WTC11 (cell line): ENCODE measurements at regions not wholly inside any gene's neighbourhood (a gene's known extent, or its start where the extent isn't known, plus 50 kb on each side); places are given as distances from the start of the nearest gene placed in this dataset.

Experiments used
- ATAC-seq: fragments of 200-7000 bp; cut with Tn5 transposase; 2 replicates; pipeline ENCODE4 v1.10.0; 2021; ENCODE audit warnings: mild to moderate bottlenecking, moderate library complexity
- CTCF ChIA-PET: fragments of 300-600 bp; sonication (Branson Sonifier 250); formaldehyde crosslinking; loops from one replicate; lab custom pipeline; 2021; ENCODE audit warnings: antibody characterized with exemption; lab: Charles Lee
- POLR2A ChIA-PET: fragments of 350-600 bp; sonication (Branson Sonifier 250); formaldehyde crosslinking; loops from one replicate; lab custom pipeline; 2021; ENCODE audit warnings: antibody characterized with exemption; lab: Charles Lee
- DNase-seq: peaks from one replicate; pipeline ENCODE4 v3.0.0; 2021; ENCODE audit warnings: low spot score
- H3K27ac Mint-ChIP-seq: 2 replicates; pipeline ENCODE4 v1.8.0; 2021; ENCODE audit warnings: mixed read lengths
- H3K27me3 Mint-ChIP-seq: 2 replicates; pipeline ENCODE4 v1.8.0; 2021; ENCODE audit warnings: low read depth, mild to moderate bottlenecking, moderate library complexity, mixed read lengths
- H3K36me3 Mint-ChIP-seq: 2 replicates; pipeline ENCODE4 v1.8.0; 2021; ENCODE audit warnings: mixed read lengths
- H3K4me1 Mint-ChIP-seq: 2 replicates; pipeline ENCODE4 v1.8.0; 2022; ENCODE audit warnings: mixed read lengths
- H3K4me3 Mint-ChIP-seq: 2 replicates; pipeline ENCODE4 v1.8.0; 2021; ENCODE audit warnings: mild to moderate bottlenecking, moderate library complexity, mixed read lengths
- H3K9me3 Mint-ChIP-seq: 2 replicates; pipeline ENCODE4 v1.8.0; 2021; ENCODE audit warnings: mixed read lengths
- EMX1 ChIP-seq: fragments of 250-450 bp; sonication (Bioruptor Pico); IDR thresholded peaks from 2 replicates; pipeline ENCODE4 v1.8.0; 2021; ENCODE audit warnings: mild to moderate bottlenecking
- ETV6 ChIP-seq: sonication (generic); formaldehyde crosslinking; IDR thresholded peaks from 2 replicates; pipeline ENCODE4 v1.8.1; 2022; ENCODE audit warnings: mild to moderate bottlenecking, missing genetic modification reagents
- FOXP1 ChIP-seq: sonication (generic); formaldehyde crosslinking; IDR thresholded peaks from 2 replicates; pipeline ENCODE4 v1.8.0; 2022; ENCODE audit warnings: missing genetic modification reagents, mild to moderate bottlenecking, moderate library complexity, borderline replicate concordance
- GRHL2 ChIP-seq: fragments of 250-450 bp; sonication (Bioruptor Pico); IDR thresholded peaks from 2 replicates; pipeline ENCODE4 v1.8.0; 2022; ENCODE audit warnings: mild to moderate bottlenecking, moderate library complexity; ENCODE audit not compliant: insufficient replicate concordance, severe bottlenecking
- NFATC4 ChIP-seq: fragments of 250-450 bp; sonication (Bioruptor Pico); IDR thresholded peaks from 2 replicates; pipeline ENCODE4 v1.9.0; 2021; ENCODE audit warnings: mild to moderate bottlenecking
- RELA ChIP-seq: sonication (generic); formaldehyde crosslinking; IDR thresholded peaks from 2 replicates; pipeline ENCODE4 v1.8.1; 2022; ENCODE audit warnings: missing genetic modification reagents, mild to moderate bottlenecking, borderline replicate concordance
- ZNF232 ChIP-seq: sonication (generic); formaldehyde crosslinking; IDR thresholded peaks from 2 replicates; pipeline ENCODE4 v1.8.0; 2022; ENCODE audit warnings: mild to moderate bottlenecking, missing genetic modification reagents
- ZNF263 ChIP-seq: sonication (generic); formaldehyde crosslinking; IDR thresholded peaks from 2 replicates; pipeline ENCODE4 v1.8.1; 2022; ENCODE audit warnings: low read depth, mild to moderate bottlenecking, moderate library complexity, missing genetic modification reagents
- ZNF671 ChIP-seq: fragments of 250-450 bp; sonication (Bioruptor Pico); IDR thresholded peaks from 2 replicates; pipeline ENCODE4 v1.8.0; 2021; ENCODE audit warnings: mild to moderate bottlenecking
- TF ChIP-seq, protein P1 (sequence below): sonication (generic); formaldehyde crosslinking; IDR thresholded peaks from 2 replicates; pipeline ENCODE4 v1.8.1; 2023; ENCODE audit warnings: mild to moderate bottlenecking, missing genetic modification reagents, borderline replicate concordance
- TF ChIP-seq, protein P2 (sequence below): sonication (generic); formaldehyde crosslinking; IDR thresholded peaks from 2 replicates; pipeline ENCODE4 v1.8.1; 2023; ENCODE audit warnings: mild to moderate bottlenecking, missing genetic modification reagents, moderate library complexity
- TF ChIP-seq, protein P3 (sequence below): fragments of 250-450 bp; sonication (Bioruptor Pico); IDR thresholded peaks from 2 replicates; pipeline ENCODE4 v1.8.0; 2021; ENCODE audit warnings: mild to moderate bottlenecking
- TF ChIP-seq, protein P4 (sequence below): fragments of 250-450 bp; sonication (Bioruptor Pico); conservative IDR thresholded peaks from 2 replicates; pipeline ENCODE4 v1.9.0; 2021; ENCODE audit warnings: mild to moderate bottlenecking
- TF ChIP-seq, protein P5 (sequence below): sonication (generic); formaldehyde crosslinking; IDR thresholded peaks from 2 replicates; pipeline ENCODE4 v1.8.0; 2023; ENCODE audit warnings: missing genetic modification reagents
- TF ChIP-seq, protein P6 (sequence below): sonication (generic); formaldehyde crosslinking; IDR thresholded peaks from 2 replicates; pipeline ENCODE4 v1.8.1; 2022; ENCODE audit warnings: missing genetic modification reagents, borderline replicate concordance

DNA sequence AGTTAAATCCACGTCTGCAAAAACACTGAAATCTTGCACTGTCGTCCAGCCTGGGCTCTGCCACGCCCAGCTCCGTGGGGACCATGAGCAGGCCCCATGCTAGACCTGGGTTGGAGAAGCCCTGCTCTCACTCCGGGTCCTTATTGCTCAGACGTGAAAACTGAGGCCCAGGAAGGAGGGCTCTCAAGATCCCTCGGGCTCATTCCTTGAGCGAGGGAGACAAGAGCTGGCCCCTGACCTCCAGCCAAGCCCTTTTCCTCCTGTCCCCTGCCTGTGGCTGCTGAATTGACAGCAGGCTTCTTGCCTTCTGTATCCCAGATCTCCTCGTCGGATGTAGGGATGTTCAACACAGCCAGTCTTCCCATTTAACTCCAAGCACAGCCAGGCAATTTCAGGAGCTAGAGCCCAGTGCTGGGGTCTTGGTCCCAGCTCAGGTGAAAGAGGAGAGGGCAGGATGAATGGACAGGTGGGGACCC is 109.5 kb downstream of the CPZ start (continued):
- TF ChIP-seq ETV6 (CRISPR knock-in tag) (no peak), FOXP1 (CRISPR knock-in tag) (no peak), EMX1 (CRISPR knock-in tag) (no peak), ZNF263 (CRISPR knock-in tag) (no peak), RELA (CRISPR knock-in tag) (no peak)
- TF ChIP-seq, protein P1, sequence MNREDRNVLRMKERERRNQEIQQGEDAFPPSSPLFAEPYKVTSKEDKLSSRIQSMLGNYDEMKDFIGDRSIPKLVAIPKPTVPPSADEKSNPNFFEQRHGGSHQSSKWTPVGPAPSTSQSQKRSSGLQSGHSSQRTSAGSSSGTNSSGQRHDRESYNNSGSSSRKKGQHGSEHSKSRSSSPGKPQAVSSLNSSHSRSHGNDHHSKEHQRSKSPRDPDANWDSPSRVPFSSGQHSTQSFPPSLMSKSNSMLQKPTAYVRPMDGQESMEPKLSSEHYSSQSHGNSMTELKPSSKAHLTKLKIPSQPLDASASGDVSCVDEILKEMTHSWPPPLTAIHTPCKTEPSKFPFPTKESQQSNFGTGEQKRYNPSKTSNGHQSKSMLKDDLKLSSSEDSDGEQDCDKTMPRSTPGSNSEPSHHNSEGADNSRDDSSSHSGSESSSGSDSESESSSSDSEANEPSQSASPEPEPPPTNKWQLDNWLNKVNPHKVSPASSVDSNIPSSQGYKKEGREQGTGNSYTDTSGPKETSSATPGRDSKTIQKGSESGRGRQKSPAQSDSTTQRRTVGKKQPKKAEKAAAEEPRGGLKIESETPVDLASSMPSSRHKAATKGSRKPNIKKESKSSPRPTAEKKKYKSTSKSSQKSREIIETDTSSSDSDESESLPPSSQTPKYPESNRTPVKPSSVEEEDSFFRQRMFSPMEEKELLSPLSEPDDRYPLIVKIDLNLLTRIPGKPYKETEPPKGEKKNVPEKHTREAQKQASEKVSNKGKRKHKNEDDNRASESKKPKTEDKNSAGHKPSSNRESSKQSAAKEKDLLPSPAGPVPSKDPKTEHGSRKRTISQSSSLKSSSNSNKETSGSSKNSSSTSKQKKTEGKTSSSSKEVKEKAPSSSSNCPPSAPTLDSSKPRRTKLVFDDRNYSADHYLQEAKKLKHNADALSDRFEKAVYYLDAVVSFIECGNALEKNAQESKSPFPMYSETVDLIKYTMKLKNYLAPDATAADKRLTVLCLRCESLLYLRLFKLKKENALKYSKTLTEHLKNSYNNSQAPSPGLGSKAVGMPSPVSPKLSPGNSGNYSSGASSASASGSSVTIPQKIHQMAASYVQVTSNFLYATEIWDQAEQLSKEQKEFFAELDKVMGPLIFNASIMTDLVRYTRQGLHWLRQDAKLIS (CRISPR knock-in tag), result no peak
- TF ChIP-seq, protein P2, sequence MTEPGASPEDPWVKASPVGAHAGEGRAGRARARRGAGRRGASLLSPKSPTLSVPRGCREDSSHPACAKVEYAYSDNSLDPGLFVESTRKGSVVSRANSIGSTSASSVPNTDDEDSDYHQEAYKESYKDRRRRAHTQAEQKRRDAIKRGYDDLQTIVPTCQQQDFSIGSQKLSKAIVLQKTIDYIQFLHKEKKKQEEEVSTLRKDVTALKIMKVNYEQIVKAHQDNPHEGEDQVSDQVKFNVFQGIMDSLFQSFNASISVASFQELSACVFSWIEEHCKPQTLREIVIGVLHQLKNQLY (CRISPR knock-in tag), result no peak
- TF ChIP-seq, protein P3, sequence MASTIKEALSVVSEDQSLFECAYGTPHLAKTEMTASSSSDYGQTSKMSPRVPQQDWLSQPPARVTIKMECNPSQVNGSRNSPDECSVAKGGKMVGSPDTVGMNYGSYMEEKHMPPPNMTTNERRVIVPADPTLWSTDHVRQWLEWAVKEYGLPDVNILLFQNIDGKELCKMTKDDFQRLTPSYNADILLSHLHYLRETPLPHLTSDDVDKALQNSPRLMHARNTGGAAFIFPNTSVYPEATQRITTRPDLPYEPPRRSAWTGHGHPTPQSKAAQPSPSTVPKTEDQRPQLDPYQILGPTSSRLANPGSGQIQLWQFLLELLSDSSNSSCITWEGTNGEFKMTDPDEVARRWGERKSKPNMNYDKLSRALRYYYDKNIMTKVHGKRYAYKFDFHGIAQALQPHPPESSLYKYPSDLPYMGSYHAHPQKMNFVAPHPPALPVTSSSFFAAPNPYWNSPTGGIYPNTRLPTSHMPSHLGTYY (CRISPR knock-in tag), result no peak

DNA sequence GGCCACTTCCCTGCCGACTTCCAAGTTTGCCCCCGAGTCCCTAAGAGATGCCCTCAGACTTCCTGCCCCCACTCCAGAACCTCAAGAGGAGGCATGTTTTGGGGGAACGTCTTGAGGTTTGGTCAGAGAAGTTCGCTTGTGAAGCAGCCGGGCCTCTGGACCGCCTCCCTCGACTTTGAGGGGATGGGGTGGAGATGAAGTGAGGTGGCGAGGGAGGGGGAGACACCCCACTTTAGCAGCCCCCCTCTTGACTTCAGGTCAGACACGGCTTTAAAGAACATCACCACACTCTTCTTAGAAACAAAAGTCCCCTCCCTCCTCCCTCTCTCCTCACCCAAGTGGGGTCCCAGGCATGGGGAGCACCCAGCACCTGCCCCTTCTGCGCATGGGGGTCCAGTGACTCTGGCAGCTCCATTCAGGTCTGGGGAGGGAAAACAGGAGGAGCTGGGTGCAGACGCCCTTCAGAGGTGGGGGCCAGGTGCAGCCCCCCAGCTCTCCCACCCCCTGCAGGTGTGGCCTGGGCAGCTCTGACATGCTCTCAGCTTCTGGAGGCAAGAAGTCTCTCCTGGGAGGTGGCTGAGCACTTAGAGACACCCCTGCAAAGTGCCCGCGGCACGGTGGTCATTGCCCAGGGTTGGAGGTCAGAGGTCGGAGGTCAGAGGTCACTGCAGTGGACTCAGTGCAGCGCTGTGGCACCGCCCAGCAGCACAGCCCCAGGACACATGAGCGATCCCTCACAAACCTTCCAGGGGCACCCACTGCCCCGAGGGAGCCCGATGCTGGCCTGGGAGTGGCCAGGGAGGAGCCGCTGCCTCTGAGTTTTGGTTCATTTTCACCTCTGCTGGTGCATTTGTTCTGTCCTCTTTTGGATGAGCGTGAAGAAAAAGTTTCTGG is 108.8 kb downstream of the CPZ start:
- Mint-ChIP-seq H3K4me1 (peaks cover 7% of the 10 kb centered on the region), H3K9me3 (peaks cover 5% of the 10 kb centered on the region), H3K27ac (no peak overlapping the region), H3K36me3 (no peaks in the 10 kb centered on the region), H3K27me3 (no peaks in the 10 kb centered on the region), H3K4me3 (no peak overlapping the region)
- ChIA-PET CTCF (interaction anchor here (1.7 to 1.8 kb wide), 2 partner anchors 13 to 154 kb away, joined by 5 to 17 read pairs; no protein-coding TSS in a partner anchor), POLR2A (no interaction called here)
- TF ChIP-seq NFATC4 (CRISPR knock-in tag) (no peak), GRHL2 (CRISPR knock-in tag) (no peak)
- ATAC-seq (no peak), DNase-seq (no peak)

DNA sequence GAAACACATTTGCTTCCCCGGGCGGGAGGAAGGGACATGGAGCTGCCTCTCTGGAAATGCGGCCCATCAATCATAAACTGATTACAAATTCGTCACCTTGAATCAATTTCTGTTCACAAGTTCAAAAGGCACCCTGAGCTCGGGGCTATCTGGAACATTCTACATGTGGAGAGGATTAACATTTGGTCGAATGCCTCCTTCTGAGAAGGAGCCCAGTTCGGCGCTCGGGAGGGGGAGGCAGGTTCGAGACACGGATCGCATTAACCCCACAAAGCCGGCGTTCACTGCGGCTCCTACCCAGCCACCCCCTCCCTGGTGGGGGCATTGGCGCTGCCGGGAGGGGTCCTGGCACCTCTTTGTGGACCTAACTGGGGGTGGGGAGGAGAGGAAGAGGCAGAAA is 108.0 kb downstream of the CPZ start:
- TF ChIP-seq, protein P4, sequence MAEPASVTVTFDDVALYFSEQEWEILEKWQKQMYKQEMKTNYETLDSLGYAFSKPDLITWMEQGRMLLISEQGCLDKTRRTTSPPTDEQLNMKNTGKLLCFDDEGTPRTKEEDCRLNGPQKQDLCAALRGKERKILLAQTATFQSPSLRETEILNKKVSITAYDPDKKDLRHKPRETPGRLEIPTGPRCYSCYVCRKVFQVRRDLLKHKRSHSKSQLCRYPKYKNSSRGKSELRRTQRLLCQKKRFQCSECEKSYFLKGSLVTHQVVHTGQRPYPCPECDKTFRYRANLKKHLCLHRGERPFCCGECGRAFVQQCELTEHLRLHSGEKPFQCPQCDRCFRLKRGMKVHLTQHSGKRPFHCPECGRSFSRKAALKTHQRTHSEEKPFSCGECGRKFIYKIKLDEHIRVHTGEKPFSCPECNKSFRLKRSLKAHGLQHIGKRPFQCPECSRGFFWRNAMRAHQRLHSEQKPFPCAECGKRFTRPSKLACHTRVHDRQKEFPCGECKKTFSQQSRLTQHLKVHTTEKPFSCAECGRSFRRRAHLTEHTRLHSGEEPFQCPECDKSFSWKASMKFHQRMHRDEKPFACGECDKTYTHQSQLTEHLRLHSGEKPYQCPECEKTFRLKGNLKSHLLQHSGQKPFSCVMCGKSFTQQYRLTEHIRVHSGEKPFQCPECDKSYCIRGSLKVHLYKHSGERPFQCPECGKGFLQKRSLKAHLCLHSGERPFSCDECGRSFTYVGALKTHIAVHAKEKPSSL (CRISPR knock-in tag), result no peak
- TF ChIP-seq ZNF232 (CRISPR knock-in tag) (no peak), ZNF671 (CRISPR knock-in tag) (no peak)
- TF ChIP-seq, protein P5, sequence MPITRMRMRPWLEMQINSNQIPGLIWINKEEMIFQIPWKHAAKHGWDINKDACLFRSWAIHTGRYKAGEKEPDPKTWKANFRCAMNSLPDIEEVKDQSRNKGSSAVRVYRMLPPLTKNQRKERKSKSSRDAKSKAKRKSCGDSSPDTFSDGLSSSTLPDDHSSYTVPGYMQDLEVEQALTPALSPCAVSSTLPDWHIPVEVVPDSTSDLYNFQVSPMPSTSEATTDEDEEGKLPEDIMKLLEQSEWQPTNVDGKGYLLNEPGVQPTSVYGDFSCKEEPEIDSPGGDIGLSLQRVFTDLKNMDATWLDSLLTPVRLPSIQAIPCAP, result no peak
- TF ChIP-seq, protein P6, sequence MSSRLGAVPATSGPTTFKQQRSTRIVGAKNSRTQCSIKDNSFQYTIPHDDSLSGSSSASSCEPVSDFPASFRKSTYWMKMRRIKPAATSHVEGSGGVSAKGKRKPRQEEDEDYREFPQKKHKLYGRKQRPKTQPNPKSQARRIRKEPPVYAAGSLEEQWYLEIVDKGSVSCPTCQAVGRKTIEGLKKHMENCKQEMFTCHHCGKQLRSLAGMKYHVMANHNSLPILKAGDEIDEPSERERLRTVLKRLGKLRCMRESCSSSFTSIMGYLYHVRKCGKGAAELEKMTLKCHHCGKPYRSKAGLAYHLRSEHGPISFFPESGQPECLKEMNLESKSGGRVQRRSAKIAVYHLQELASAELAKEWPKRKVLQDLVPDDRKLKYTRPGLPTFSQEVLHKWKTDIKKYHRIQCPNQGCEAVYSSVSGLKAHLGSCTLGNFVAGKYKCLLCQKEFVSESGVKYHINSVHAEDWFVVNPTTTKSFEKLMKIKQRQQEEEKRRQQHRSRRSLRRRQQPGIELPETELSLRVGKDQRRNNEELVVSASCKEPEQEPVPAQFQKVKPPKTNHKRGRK (CRISPR knock-in tag), result no peak
- POLR2A ChIA-PET, result no interaction called here
- no peak for DNase-seq
- H3K36me3 Mint-ChIP-seq, result no peaks in the 10 kb centered on the region
- no peak overlapping the region for H3K4me3 Mint-ChIP-seq
- CTCF ChIA-PET, result interaction anchor here (1.1 to 1.7 kb wide), 2 partner anchors 12 to 155 kb away, joined by 5 read pairs; no protein-coding TSS in a partner anchor
- H3K9me3 Mint-ChIP-seq, result peaks cover 5% of the 10 kb centered on the region
- ATAC-seq, result no peak
- H3K27me3 Mint-ChIP-seq, result no peaks in the 10 kb centered on the region
- no peak overlapping the region for H3K27ac Mint-ChIP-seq
- H3K4me1 Mint-ChIP-seq, result no peaks in the 10 kb centered on the region
